ENCODE measurements at regions not wholly inside any gene's neighbourhood (a gene's known extent, or its start where the extent isn't known, plus 50 kb on each side); places are given as distances from the start of the nearest gene placed in this dataset.

DNA sequence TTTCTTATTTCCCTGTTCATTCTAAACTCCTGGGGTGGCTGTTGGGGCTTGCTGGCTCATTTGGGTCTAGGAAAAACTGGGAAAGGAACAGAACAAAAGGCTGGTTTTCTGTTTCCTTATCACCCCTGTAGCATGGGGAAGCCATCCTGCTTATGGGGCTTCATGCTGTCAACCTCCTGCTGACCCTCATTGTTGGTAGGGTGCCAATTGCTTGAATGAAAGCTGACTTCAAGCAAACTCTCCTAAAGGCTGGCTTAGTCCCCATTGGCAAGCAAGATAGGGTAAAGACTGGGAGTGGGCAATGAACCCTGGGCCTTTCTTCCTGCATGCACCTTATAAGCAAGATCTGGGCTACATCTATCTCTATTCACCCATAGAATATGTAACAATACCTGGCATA lies 511.6 kb downstream of the DMAC1 start:
- H2AFZ ChIP-seq (ENCODE audit: low read depth, low read length, severe bottlenecking): no peak overlapping the region
- no peak overlapping the region for H3K27ac ChIP-seq (ENCODE audit: low read depth, low read length)
- H3F3A ChIP-seq (ENCODE audit: insufficient read depth): no peaks in the 10 kb centered on the region
- no peak overlapping the region for H3K9ac ChIP-seq (ENCODE audit: low read length)
- no peaks in the 10 kb centered on the region for H4K20me1 ChIP-seq (ENCODE audit: low read depth, low read length)
- no peak overlapping the region for H3K4me3 ChIP-seq (ENCODE audit: insufficient read depth, low read length, poor library complexity, severe bottlenecking)
- TF ChIP-seq, protein P1, sequence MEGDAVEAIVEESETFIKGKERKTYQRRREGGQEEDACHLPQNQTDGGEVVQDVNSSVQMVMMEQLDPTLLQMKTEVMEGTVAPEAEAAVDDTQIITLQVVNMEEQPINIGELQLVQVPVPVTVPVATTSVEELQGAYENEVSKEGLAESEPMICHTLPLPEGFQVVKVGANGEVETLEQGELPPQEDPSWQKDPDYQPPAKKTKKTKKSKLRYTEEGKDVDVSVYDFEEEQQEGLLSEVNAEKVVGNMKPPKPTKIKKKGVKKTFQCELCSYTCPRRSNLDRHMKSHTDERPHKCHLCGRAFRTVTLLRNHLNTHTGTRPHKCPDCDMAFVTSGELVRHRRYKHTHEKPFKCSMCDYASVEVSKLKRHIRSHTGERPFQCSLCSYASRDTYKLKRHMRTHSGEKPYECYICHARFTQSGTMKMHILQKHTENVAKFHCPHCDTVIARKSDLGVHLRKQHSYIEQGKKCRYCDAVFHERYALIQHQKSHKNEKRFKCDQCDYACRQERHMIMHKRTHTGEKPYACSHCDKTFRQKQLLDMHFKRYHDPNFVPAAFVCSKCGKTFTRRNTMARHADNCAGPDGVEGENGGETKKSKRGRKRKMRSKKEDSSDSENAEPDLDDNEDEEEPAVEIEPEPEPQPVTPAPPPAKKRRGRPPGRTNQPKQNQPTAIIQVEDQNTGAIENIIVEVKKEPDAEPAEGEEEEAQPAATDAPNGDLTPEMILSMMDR (IDR thresholded peaks at IDR 0.05; ENCODE audit: insufficient read depth, low read length, poor library complexity, severe bottlenecking): no peak
- TF ChIP-seq EZH2phosphoT487 (conservative IDR thresholded peaks at IDR 0.05; ENCODE audit: low read length): no peak
- no peak overlapping the region for H3K4me2 ChIP-seq (ENCODE audit: low read depth, low read length, poor library complexity, severe bottlenecking)
- H3K36me3 ChIP-seq (ENCODE audit: low read length): no peaks in the 10 kb centered on the region
- no peaks in the 10 kb centered on the region for H3K79me2 ChIP-seq (ENCODE audit: insufficient read depth, low read length)
- H3K9me2 ChIP-seq (replicated peaks; ENCODE audit: insufficient read depth, low read length): no peaks in the 10 kb centered on the region
- H3K9me3 ChIP-seq (ENCODE audit: insufficient read depth, low read length): no peaks in the 10 kb centered on the region
- H3K27me3 ChIP-seq (ENCODE audit: low read length): no peaks in the 10 kb centered on the region

DNA sequence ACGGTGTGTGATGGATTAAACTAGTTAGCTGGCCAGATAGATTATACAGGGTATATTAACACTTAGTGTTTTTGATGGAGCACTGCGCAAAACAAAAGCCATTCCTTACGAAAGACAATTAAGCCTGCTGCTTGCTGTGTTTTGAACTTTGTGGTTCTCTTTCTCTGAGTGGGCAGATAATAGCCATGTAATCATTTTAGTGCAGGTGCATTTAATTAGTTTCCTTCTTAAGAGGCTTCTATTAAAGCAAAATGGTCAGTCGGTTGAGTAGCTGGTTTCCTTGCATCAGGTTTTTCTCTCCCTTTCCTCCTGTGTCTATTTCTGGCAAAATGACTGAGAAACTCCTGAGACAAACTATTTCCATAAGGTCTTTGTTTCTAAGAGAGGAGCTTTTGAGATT lies 512.5 kb downstream of the DMAC1 start:
- no peak overlapping the region for H3K27ac ChIP-seq (ENCODE audit: low read depth, low read length)
- no peak overlapping the region for H3K9ac ChIP-seq (ENCODE audit: low read length)
- TF ChIP-seq, protein P1 (IDR thresholded peaks at IDR 0.05; ENCODE audit: insufficient read depth, low read length, poor library complexity, severe bottlenecking): no peak
- TF ChIP-seq EZH2phosphoT487 (conservative IDR thresholded peaks at IDR 0.05; ENCODE audit: low read length): no peak
- H2AFZ ChIP-seq (ENCODE audit: low read depth, low read length, severe bottlenecking): no peak overlapping the region
- no peaks in the 10 kb centered on the region for H3K9me2 ChIP-seq (replicated peaks; ENCODE audit: insufficient read depth, low read length)
- H3F3A ChIP-seq (ENCODE audit: insufficient read depth): no peaks in the 10 kb centered on the region
- no peaks in the 10 kb centered on the region for H3K27me3 ChIP-seq (ENCODE audit: low read length)
- no peaks in the 10 kb centered on the region for H3K79me2 ChIP-seq (ENCODE audit: insufficient read depth, low read length)
- no peaks in the 10 kb centered on the region for H3K9me3 ChIP-seq (ENCODE audit: insufficient read depth, low read length)
- H4K20me1 ChIP-seq (ENCODE audit: low read depth, low read length): no peaks in the 10 kb centered on the region
- H3K4me2 ChIP-seq (ENCODE audit: low read depth, low read length, poor library complexity, severe bottlenecking): no peak overlapping the region
- H3K4me3 ChIP-seq (ENCODE audit: insufficient read depth, low read length, poor library complexity, severe bottlenecking): no peak overlapping the region
- no peaks in the 10 kb centered on the region for H3K36me3 ChIP-seq (ENCODE audit: low read length)

DNA sequence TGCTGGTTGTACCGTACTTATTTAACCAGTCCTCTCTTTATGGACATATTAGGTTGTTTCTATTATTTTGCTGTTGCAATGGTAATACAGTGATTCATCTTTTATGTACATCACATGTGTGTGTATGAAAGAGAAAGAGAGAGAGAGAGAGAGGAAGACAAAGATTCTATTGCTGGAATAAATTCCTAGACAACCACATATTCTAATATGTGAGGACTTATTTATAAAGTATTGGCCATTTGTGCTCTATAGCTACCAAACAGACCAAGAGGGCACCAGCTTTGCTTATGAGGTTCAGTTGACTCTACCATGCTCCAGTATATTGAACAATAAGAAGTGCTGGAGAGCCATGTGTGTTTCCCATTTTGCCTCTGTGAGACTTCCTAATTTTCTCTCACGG lies 513.5 kb downstream of the DMAC1 start:
- Histone ChIP-seq H3K4me3 (ENCODE audit: insufficient read depth, low read length, poor library complexity, severe bottlenecking) (no peak overlapping the region), H3K4me2 (ENCODE audit: low read depth, low read length, poor library complexity, severe bottlenecking) (no peak overlapping the region), H2AFZ (ENCODE audit: low read depth, low read length, severe bottlenecking) (no peak overlapping the region), H4K20me1 (ENCODE audit: low read depth, low read length) (no peaks in the 10 kb centered on the region), H3K9ac (ENCODE audit: low read length) (no peak overlapping the region), H3F3A (ENCODE audit: insufficient read depth) (no peaks in the 10 kb centered on the region), H3K79me2 (ENCODE audit: insufficient read depth, low read length) (no peaks in the 10 kb centered on the region), H3K9me2 (replicated peaks; ENCODE audit: insufficient read depth, low read length) (no peaks in the 10 kb centered on the region), H3K9me3 (ENCODE audit: insufficient read depth, low read length) (no peaks in the 10 kb centered on the region), H3K36me3 (ENCODE audit: low read length) (no peaks in the 10 kb centered on the region), H3K27me3 (ENCODE audit: low read length) (no peaks in the 10 kb centered on the region), H3K27ac (ENCODE audit: low read depth, low read length) (no peak overlapping the region)
- no peak for TF ChIP-seq EZH2phosphoT487 (conservative IDR thresholded peaks at IDR 0.05; ENCODE audit: low read length)
- TF ChIP-seq, protein P1 (IDR thresholded peaks at IDR 0.05; ENCODE audit: insufficient read depth, low read length, poor library complexity, severe bottlenecking): no peak

Data from SU-DHL-6 (cell line).